ENCODE measurements at regions not wholly inside any gene's neighbourhood (a gene's known extent, or its start where the extent isn't known, plus 50 kb on each side); places are given as distances from the start of the nearest gene placed in this dataset.
"Not testable (repeated sequence)": the region's sequence is repeated elsewhere in the genome, so short reads cannot be mapped to it uniquely, and the experiment has no call there.

- H3K27ac ChIP-seq; DNase-seq (ENCODE audit: low read depth, low spot score): not testable (repeated sequence)
Observed at GRCh38 chr7:65719123-65719798, 153.6 kb upstream of the VKORC1L1 start.

- DNase-seq (ENCODE audit: low read depth, low spot score): no peak
- no peak overlapping the region for H3K27ac ChIP-seq
Observed at GRCh38 chr7:65722361-65722792, 150.5 kb upstream of the VKORC1L1 start.

GRCh38 chr7:65727182-65727581 is 145.7 kb upstream of the VKORC1L1 start:
- DNase-seq (ENCODE audit: low read depth, low spot score); H3K27ac ChIP-seq: not testable (repeated sequence)

GRCh38 chr7:65731129-65731528 is 141.7 kb upstream of the VKORC1L1 start:
- no peak for DNase-seq (ENCODE audit: low read depth, low spot score)
- no peak overlapping the region for H3K27ac ChIP-seq

GRCh38 chr7:65731562-65732035 is 141.3 kb upstream of the VKORC1L1 start:
- H3K27ac ChIP-seq: no peak overlapping the region
- no peak for DNase-seq (ENCODE audit: low read depth, low spot score)

GRCh38 chr7:65744406-65744805 is 128.5 kb upstream of the VKORC1L1 start:
- no peak for DNase-seq (ENCODE audit: low read depth, low spot score)
- H3K27ac ChIP-seq: no peak overlapping the region

- peak overlapping the region; percentile 73 for H3K27ac ChIP-seq
- DNase-seq (ENCODE audit: low read depth, low spot score): no peak
Observed at GRCh38 chr7:65746398-65746669, 126.5 kb upstream of the VKORC1L1 start.

- DNase-seq (ENCODE audit: low read depth, low spot score): no peak
- H3K27ac ChIP-seq: no peak overlapping the region
Observed at GRCh38 chr7:65749039-65749438, 123.8 kb upstream of the VKORC1L1 start.

GRCh38 chr7:65749518-65749917 is 123.4 kb upstream of the VKORC1L1 start:
- no peak overlapping the region for H3K27ac ChIP-seq
- DNase-seq (ENCODE audit: low read depth, low spot score): no peak

- H3K27ac ChIP-seq: peak overlapping the region; percentile 48
- peak; percentile 61 for DNase-seq (ENCODE audit: low read depth, low spot score)
Observed at GRCh38 chr7:65750511-65751344, 122.1 kb upstream of the VKORC1L1 start.

GRCh38 chr7:65754070-65754469 is 118.8 kb upstream of the VKORC1L1 start:
- H3K27ac ChIP-seq; DNase-seq (ENCODE audit: low read depth, low spot score): not testable (repeated sequence)

GRCh38 chr7:65758991-65759390 is 113.9 kb upstream of the VKORC1L1 start:
- H3K27ac ChIP-seq; DNase-seq (ENCODE audit: low read depth, low spot score): not testable (repeated sequence)

- not testable (repeated sequence) for DNase-seq (ENCODE audit: low read depth, low spot score); H3K27ac ChIP-seq
Observed at GRCh38 chr7:65762712-65763111, 110.2 kb upstream of the VKORC1L1 start.

- not testable (repeated sequence) for H3K27ac ChIP-seq; DNase-seq (ENCODE audit: low read depth, low spot score)
Observed at GRCh38 chr7:65763114-65763513, 109.8 kb upstream of the VKORC1L1 start.

GRCh38 chr7:65770473-65771225 is 102.2 kb upstream of the VKORC1L1 start:
- peak; percentile 39 for DNase-seq (ENCODE audit: low read depth, low spot score)
- H3K27ac ChIP-seq: peak overlapping the region; percentile 36

- DNase-seq (ENCODE audit: low read depth, low spot score): not testable (repeated sequence)
- H3K27ac ChIP-seq: peak overlapping the region; percentile 36
Observed at GRCh38 chr7:65771226-65771569, 101.7 kb upstream of the VKORC1L1 start.

GRCh38 chr7:65776677-65777076 is 96.2 kb upstream of the VKORC1L1 start:
- DNase-seq (ENCODE audit: low read depth, low spot score); H3K27ac ChIP-seq: not testable (repeated sequence)

- not testable (repeated sequence) for H3K27ac ChIP-seq; DNase-seq (ENCODE audit: low read depth, low spot score)
Observed at GRCh38 chr7:65789943-65790342, 82.9 kb upstream of the VKORC1L1 start.

GRCh38 chr7:65791788-65792187 is 81.1 kb upstream of the VKORC1L1 start:
- not testable (repeated sequence) for H3K27ac ChIP-seq; DNase-seq (ENCODE audit: low read depth, low spot score)

GRCh38 chr7:65792726-65793125 is 80.1 kb upstream of the VKORC1L1 start:
- not testable (repeated sequence) for H3K27ac ChIP-seq; DNase-seq (ENCODE audit: low read depth, low spot score)
